Rectal smooth muscle tissue (tissue), 1 donor: ENCODE measurements at regions not wholly inside any gene's neighbourhood (a gene's known extent, or its start where the extent isn't known, plus 50 kb on each side); places are given as distances from the start of the nearest gene placed in this dataset.

Experiments used
- H3K27ac ChIP-seq: one replicate; pipeline ENCODE4 v1.7.0; 2013; ENCODE audit warnings: low read depth, low read length, inconsistent platforms
- H3K27me3 ChIP-seq: one replicate; pipeline ENCODE4 v1.7.0; 2013; ENCODE audit warnings: low read length; ENCODE audit not compliant: control insufficient read depth, insufficient read depth
- H3K36me3 ChIP-seq: one replicate; pipeline ENCODE4 v1.7.0; 2013; ENCODE audit warnings: low read length; ENCODE audit not compliant: control insufficient read depth, insufficient read depth
- H3K4me1 ChIP-seq: one replicate; pipeline ENCODE4 v1.7.0; 2013; ENCODE audit warnings: low read length; ENCODE audit not compliant: control insufficient read depth, insufficient read depth
- H3K4me3 ChIP-seq: one replicate; pipeline ENCODE4 v1.7.0; 2013; ENCODE audit warnings: low read length
- H3K9ac ChIP-seq: one replicate; pipeline ENCODE4 v1.7.0; 2013; ENCODE audit warnings: low read length

GRCh38 chr13:107441279-107441678, 774.1 kb downstream of the LIG4 start:
- no peak overlapping the region for H3K27ac ChIP-seq
- H3K4me3 ChIP-seq: no peak overlapping the region

GRCh38 chr13:107438251-107438650, 777.1 kb downstream of the LIG4 start:
- Histone ChIP-seq H3K4me3 (no peak overlapping the region), H3K27ac (no peak overlapping the region), H3K36me3 (no peaks in the 10 kb centered on the region), H3K9ac (no peak overlapping the region), H3K4me1 (no peaks in the 10 kb centered on the region), H3K27me3 (no peaks in the 10 kb centered on the region)

More at GRCh38 chr13:107441279-107441678, 774.1 kb downstream of the LIG4 start:
- H3K27me3 ChIP-seq: no peaks in the 10 kb centered on the region
- H3K9ac ChIP-seq: no peak overlapping the region
- H3K36me3 ChIP-seq: no peaks in the 10 kb centered on the region
- H3K4me1 ChIP-seq: no peaks in the 10 kb centered on the region

GRCh38 chr13:107434347-107434746, 781.0 kb downstream of the LIG4 start:
- no peaks in the 10 kb centered on the region for H3K27me3 ChIP-seq
- no peak overlapping the region for H3K4me3 ChIP-seq
- no peak overlapping the region for H3K9ac ChIP-seq
- H3K27ac ChIP-seq: no peak overlapping the region
- no peaks in the 10 kb centered on the region for H3K4me1 ChIP-seq
- H3K36me3 ChIP-seq: no peaks in the 10 kb centered on the region

- no peaks in the 10 kb centered on the region for H3K27me3 ChIP-seq
Observed at GRCh38 chr13:107427536-107427935, 787.8 kb downstream of the LIG4 start.

GRCh38 chr13:107422421-107422820, 792.9 kb downstream of the LIG4 start:
- Histone ChIP-seq H3K4me3 (no peak overlapping the region), H3K9ac (no peak overlapping the region), H3K27ac (no peak overlapping the region), H3K36me3 (no peaks in the 10 kb centered on the region), H3K4me1 (no peaks in the 10 kb centered on the region), H3K27me3 (no peaks in the 10 kb centered on the region)

More at GRCh38 chr13:107427536-107427935, 787.8 kb downstream of the LIG4 start:
- Histone ChIP-seq H3K9ac (no peak overlapping the region), H3K27ac (no peak overlapping the region), H3K4me1 (no peaks in the 10 kb centered on the region), H3K4me3 (no peak overlapping the region), H3K36me3 (no peaks in the 10 kb centered on the region)

- Histone ChIP-seq H3K36me3 (no peaks in the 10 kb centered on the region), H3K4me1 (no peaks in the 10 kb centered on the region), H3K27ac (no peak overlapping the region), H3K27me3 (no peaks in the 10 kb centered on the region), H3K4me3 (no peak overlapping the region), H3K9ac (no peak overlapping the region)
Observed at GRCh38 chr13:107421951-107422350, 793.4 kb downstream of the LIG4 start.

GRCh38 chr13:107421028-107421427, 794.3 kb downstream of the LIG4 start:
- H3K4me3 ChIP-seq: no peak overlapping the region
- no peaks in the 10 kb centered on the region for H3K4me1 ChIP-seq
- H3K27me3 ChIP-seq: no peaks in the 10 kb centered on the region
- H3K27ac ChIP-seq: no peak overlapping the region
- no peak overlapping the region for H3K9ac ChIP-seq
- no peaks in the 10 kb centered on the region for H3K36me3 ChIP-seq

GRCh38 chr13:107413005-107413404, 802.3 kb downstream of the LIG4 start:
- Histone ChIP-seq H3K9ac (no peak overlapping the region), H3K27ac (no peak overlapping the region), H3K36me3 (no peaks in the 10 kb centered on the region), H3K27me3 (no peaks in the 10 kb centered on the region), H3K4me3 (no peak overlapping the region), H3K4me1 (no peaks in the 10 kb centered on the region)

GRCh38 chr13:107407074-107407473, 808.3 kb downstream of the LIG4 start:
- Histone ChIP-seq H3K27ac (no peak overlapping the region), H3K36me3 (no peaks in the 10 kb centered on the region), H3K4me3 (no peak overlapping the region), H3K27me3 (no peaks in the 10 kb centered on the region), H3K9ac (no peak overlapping the region), H3K4me1 (no peaks in the 10 kb centered on the region)

- H3K36me3 ChIP-seq: no peaks in the 10 kb centered on the region
- no peak overlapping the region for H3K27ac ChIP-seq
- no peak overlapping the region for H3K9ac ChIP-seq
- no peaks in the 10 kb centered on the region for H3K27me3 ChIP-seq
- no peaks in the 10 kb centered on the region for H3K4me1 ChIP-seq
- H3K4me3 ChIP-seq: no peak overlapping the region
Observed at GRCh38 chr13:107395927-107396662, 819.2 kb downstream of the LIG4 start.

GRCh38 chr13:107392205-107392604, 823.1 kb downstream of the LIG4 start:
- H3K9ac ChIP-seq: no peak overlapping the region
- no peak overlapping the region for H3K4me3 ChIP-seq
- no peaks in the 10 kb centered on the region for H3K4me1 ChIP-seq
- H3K27me3 ChIP-seq: no peaks in the 10 kb centered on the region
- H3K27ac ChIP-seq: no peak overlapping the region
- H3K36me3 ChIP-seq: no peaks in the 10 kb centered on the region

GRCh38 chr13:107387525-107387924, 819.6 kb upstream of the ARGLU1 start:
- Histone ChIP-seq H3K27ac (no peak overlapping the region), H3K4me1 (no peaks in the 10 kb centered on the region), H3K9ac (no peak overlapping the region), H3K4me3 (no peak overlapping the region), H3K36me3 (no peaks in the 10 kb centered on the region), H3K27me3 (no peaks in the 10 kb centered on the region)

GRCh38 chr13:107379407-107380155, 811.6 kb upstream of the ARGLU1 start:
- Histone ChIP-seq H3K4me1 (no peaks in the 10 kb centered on the region), H3K36me3 (no peaks in the 10 kb centered on the region), H3K9ac (no peak overlapping the region), H3K27ac (no peak overlapping the region), H3K27me3 (no peaks in the 10 kb centered on the region), H3K4me3 (no peak overlapping the region)
